GM23338 (cell line): ENCODE measurements at regions not wholly inside any gene's neighbourhood (a gene's known extent, or its start where the extent isn't known, plus 50 kb on each side); places are given as distances from the start of the nearest gene placed in this dataset.

ENCODE experiments used
- ATAC-seq: fragments of 200-7000 bp; cut with Tn5 transposase; 3 replicates; pipeline ENCODE4 v1.9.1; 2020
- DNase-seq: peaks from one replicate; pipeline ENCODE4 v3.0.0-alpha.2; 2015; ENCODE audit warnings: low spot score
- H2AFZ ChIP-seq: fragments of 200-600 bp; sonication (generic); 2 replicates; pipeline ENCODE4 v1.8.0; 2016; ENCODE audit warnings: antibody characterized with exemption, mild to moderate bottlenecking, moderate library complexity
- H3F3A ChIP-seq: fragments of 200-600 bp; sonication (generic); replicated peaks from 2 replicates; pipeline ENCODE4 v1.8.0; 2017; ENCODE audit warnings: antibody characterized with exemption, mixed run types, low read depth
- H3K27ac ChIP-seq: fragments of 200-600 bp; sonication (generic); 2 replicates; pipeline ENCODE4 v1.6.1; 2016; ENCODE audit warnings: low read depth
- H3K27me3 ChIP-seq: fragments of 200-600 bp; sonication (generic); 2 replicates; pipeline ENCODE4 v1.8.0; 2016; ENCODE audit warnings: mild to moderate bottlenecking, mixed run types, moderate library complexity; ENCODE audit not compliant: insufficient read depth
- H3K36me3 ChIP-seq: fragments of 200-600 bp; sonication (generic); 2 replicates; pipeline ENCODE4 v1.8.0; 2016; ENCODE audit warnings: mild to moderate bottlenecking; ENCODE audit not compliant: insufficient read depth
- H3K4me1 ChIP-seq: fragments of 200-600 bp; sonication (generic); 2 replicates; pipeline ENCODE4 v1.8.0; 2016; ENCODE audit warnings: mild to moderate bottlenecking, moderate library complexity; ENCODE audit not compliant: insufficient read depth
- H3K4me2 ChIP-seq: fragments of 200-600 bp; sonication (generic); 2 replicates; pipeline ENCODE4 v1.7.1; 2017; ENCODE audit warnings: mixed run types
- H3K4me3 ChIP-seq: fragments of 200-600 bp; sonication (generic); 2 replicates; pipeline ENCODE4 v1.6.1; 2016; ENCODE audit warnings: mixed run types
- H3K79me2 ChIP-seq: fragments of 200-600 bp; sonication (generic); replicated peaks from 2 replicates; pipeline ENCODE4 v1.8.0; 2017; ENCODE audit warnings: mild to moderate bottlenecking; ENCODE audit not compliant: insufficient read depth
- H3K9me2 ChIP-seq: fragments of 200-600 bp; sonication (generic); 2 replicates; pipeline ENCODE4 v1.8.0; 2017; ENCODE audit not compliant: insufficient read depth
- H4K20me1 ChIP-seq: fragments of 200-600 bp; sonication (generic); replicated peaks from 2 replicates; pipeline ENCODE4 v1.8.0; 2017; ENCODE audit warnings: mild to moderate bottlenecking; ENCODE audit not compliant: insufficient read depth
- H3K27ac Mint-ChIP-seq: 2 replicates; pipeline ENCODE4 v1.8.0; 2020; ENCODE audit warnings: inconsistent platforms, mild to moderate bottlenecking, moderate library complexity, mixed read lengths
- H3K27me3 Mint-ChIP-seq: 3 replicates; pipeline ENCODE4 v1.8.0; 2022; ENCODE audit warnings: low read depth, mild to moderate bottlenecking, moderate library complexity, mixed read lengths, inconsistent platforms; ENCODE audit not compliant: insufficient read depth, poor library complexity
- H3K36me3 Mint-ChIP-seq: 3 replicates; pipeline ENCODE4 v1.8.0; 2021; ENCODE audit warnings: low read depth, mild to moderate bottlenecking, inconsistent platforms, moderate library complexity, mixed read lengths
- H3K4me1 Mint-ChIP-seq: 3 replicates; pipeline ENCODE4 v1.8.0; 2020; ENCODE audit warnings: mild to moderate bottlenecking, inconsistent platforms, mixed read lengths
- H3K4me3 Mint-ChIP-seq: 3 replicates; pipeline ENCODE4 v1.8.0; 2021; ENCODE audit warnings: moderate library complexity, mild to moderate bottlenecking, inconsistent platforms, mixed read lengths
- H3K9me3 Mint-ChIP-seq: 3 replicates; pipeline ENCODE4 v1.8.0; 2020; ENCODE audit warnings: moderate library complexity, mild to moderate bottlenecking, inconsistent platforms, mixed read lengths
- CREB1 ChIP-seq: fragments of 250-450 bp; sonication (Bioruptor Pico); IDR thresholded peaks from 2 replicates; pipeline ENCODE4 v1.5.0; 2020; ENCODE audit warnings: low read depth, mild to moderate bottlenecking, moderate library complexity
- CTCF ChIP-seq, 2 experiments: fragments of 200-600 bp in 1 of 2; sonication (generic) in 1 of 2; conservative IDR thresholded peaks; 2 replicates each; pipeline versions ENCODE4 v1.5.1 to v1.6.1; 2016 to 2017; ENCODE audit warnings: antibody characterized with exemption in 2 of 2, low read depth in 2 of 2, mild to moderate bottlenecking in 2 of 2, moderate library complexity in 1 of 2
- ETS1 ChIP-seq: IDR thresholded peaks from 2 replicates; pipeline ENCODE4 v1.6.1; 2016; ENCODE audit warnings: antibody characterized with exemption
- EZH2 ChIP-seq: fragments of 200-600 bp; sonication (generic); IDR thresholded peaks from one replicate; pipeline ENCODE4 v1.8.0; 2017; ENCODE audit warnings: antibody characterized with exemption, mild to moderate bottlenecking, low read depth; ENCODE audit not compliant: unreplicated experiment
- EZH2phosphoT487 ChIP-seq: fragments of 200-600 bp; sonication (generic); IDR thresholded peaks from one replicate; pipeline ENCODE4 v1.8.1; 2018; ENCODE audit warnings: antibody characterized with exemption; ENCODE audit not compliant: unreplicated experiment
- JUNB ChIP-seq: IDR thresholded peaks from one replicate; pipeline ENCODE4 v1.6.1; 2016; ENCODE audit warnings: antibody characterized with exemption; ENCODE audit not compliant: unreplicated experiment
- NANOG ChIP-seq: IDR thresholded peaks from 2 replicates; pipeline ENCODE4 v1.6.1; 2016; ENCODE audit warnings: antibody characterized with exemption, borderline replicate concordance
- POLR2AphosphoS5 ChIP-seq: IDR thresholded peaks from 2 replicates; pipeline ENCODE4 v1.6.1; 2016; ENCODE audit warnings: antibody characterized with exemption, low read depth
- REST ChIP-seq: IDR thresholded peaks from one replicate; pipeline ENCODE4 v1.6.1; 2018; ENCODE audit warnings: antibody characterized with exemption; ENCODE audit not compliant: unreplicated experiment
- STAT1 ChIP-seq: IDR thresholded peaks from one replicate; pipeline ENCODE4 v1.6.1; 2016; ENCODE audit warnings: antibody characterized with exemption; ENCODE audit not compliant: unreplicated experiment
- ZNF114 ChIP-seq: fragments of 250-450 bp; sonication (Bioruptor Pico); IDR thresholded peaks from 2 replicates; pipeline ENCODE4 v1.5.0; 2020; ENCODE audit warnings: mild to moderate bottlenecking, moderate library complexity
- ZNF331 ChIP-seq: fragments of 250-450 bp; sonication (Bioruptor Pico); IDR thresholded peaks from 2 replicates; pipeline ENCODE4 v1.5.0; 2020; ENCODE audit warnings: low read depth, mild to moderate bottlenecking, moderate library complexity
- ZNF462 ChIP-seq: fragments of 250-450 bp; sonication (Bioruptor Pico); IDR thresholded peaks from 2 replicates; pipeline ENCODE4 v1.5.0; 2020; ENCODE audit warnings: mild to moderate bottlenecking, moderate library complexity

- no peaks in the 10 kb centered on the region for H3K4me1 ChIP-seq
- H3K36me3 ChIP-seq, result no peaks in the 10 kb centered on the region
- H3K4me1 Mint-ChIP-seq, result no peaks in the 10 kb centered on the region
- no peak overlapping the region for H3K4me3 ChIP-seq
- no peak overlapping the region for H3K4me3 Mint-ChIP-seq
- no peak overlapping the region for H3K4me2 ChIP-seq
- H3K27ac Mint-ChIP-seq, result no peak overlapping the region
- DNase-seq, result no peak
- no peaks in the 10 kb centered on the region for H3K27me3 Mint-ChIP-seq
- no peak overlapping the region for H3K27ac ChIP-seq
- ATAC-seq, result no peak
- H3K9me3 Mint-ChIP-seq, result no peaks in the 10 kb centered on the region
- no peaks in the 10 kb centered on the region for H4K20me1 ChIP-seq
- no peaks in the 10 kb centered on the region for H3F3A ChIP-seq
- H3K79me2 ChIP-seq, result no peaks in the 10 kb centered on the region
- no peak for TF ChIP-seq NANOG
- no peak for TF ChIP-seq EZH2phosphoT487
- TF ChIP-seq ZNF462 (CRISPR knock-in tag), result no peak
- no peak for TF ChIP-seq STAT1
- no peak for TF ChIP-seq CREB1
- no peak for TF ChIP-seq POLR2AphosphoS5
- TF ChIP-seq EZH2, result no peak
- TF ChIP-seq REST, result no peak
- TF ChIP-seq ETS1, result no peak
- no peak for TF ChIP-seq CTCF (conservative IDR thresholded peaks at IDR 0.05; ENCODE audit: low read depth in 2 of 2)
- no peak for TF ChIP-seq ZNF114 (CRISPR knock-in tag)
- no peak for TF ChIP-seq ZNF331 (CRISPR knock-in tag)
- no peak for TF ChIP-seq JUNB
- 0 out of 2 replicates have a peak, but pooled peaks cover 3% of the 10 kb centered on the region for H3K9me2 ChIP-seq
- H3K27me3 ChIP-seq, result no peaks in the 10 kb centered on the region
- H2AFZ ChIP-seq, result 0 out of 2 replicates have a peak overlapping the region, but pooled peaks have one; percentile 9
- H3K36me3 Mint-ChIP-seq, result no peaks in the 10 kb centered on the region
These were observed 372.6 kb upstream of the NT5C1B start for GRCh38 chr2:18961991-18962421.
